ENCODE measurements at regions not wholly inside any gene's neighbourhood (a gene's known extent, or its start where the extent isn't known, plus 50 kb on each side); places are given as distances from the start of the nearest gene placed in this dataset.

DNA sequence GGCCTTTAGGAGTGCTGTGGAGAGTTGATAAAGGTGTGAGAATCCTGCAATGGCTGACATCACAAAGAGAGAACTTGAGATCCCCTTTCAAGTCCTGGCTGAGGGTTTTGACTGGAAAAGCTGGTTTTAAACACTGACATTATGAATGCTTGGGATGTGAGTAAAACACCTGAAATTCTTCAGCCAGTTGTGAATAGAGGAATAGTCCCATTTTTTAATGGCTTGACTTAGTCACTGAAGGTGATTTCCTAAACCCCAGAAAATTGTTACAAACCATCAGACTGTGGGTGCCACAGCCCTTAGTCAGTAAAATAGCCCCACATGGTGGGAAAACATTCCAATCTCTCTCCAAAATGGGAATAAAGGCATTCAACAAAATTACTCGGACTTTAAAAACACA is 107.7 kb upstream of the LMO4 start:
- DNase-seq (ENCODE audit: low read depth, low spot score): no peak

DNA sequence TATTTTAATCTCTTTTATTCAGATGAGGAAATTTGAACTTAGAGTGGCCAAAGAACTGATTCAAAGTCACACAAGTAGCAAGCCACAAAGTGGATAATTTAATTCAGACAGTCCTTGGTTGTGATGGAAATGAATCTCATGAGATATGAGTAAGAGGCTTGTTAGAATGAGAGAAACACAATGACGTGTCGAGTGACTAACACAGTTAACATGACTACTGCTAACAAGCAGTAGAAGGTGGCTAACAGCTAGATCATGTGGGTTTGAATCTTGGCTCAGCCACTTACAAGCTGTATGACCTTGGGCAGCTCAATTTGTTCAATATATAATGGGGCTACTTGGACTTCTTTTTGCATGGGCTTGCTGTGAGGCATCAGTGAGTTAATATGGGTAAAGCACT is 104.5 kb upstream of the LMO4 start:
- no peak for DNase-seq (ENCODE audit: low read depth, low spot score)

- no peak for DNase-seq (ENCODE audit: low read depth, low spot score)
Observed at GRCh38 chr1:87225171-87225570, 103.5 kb upstream of the LMO4 start.

GRCh38 chr1:87226341-87226760 is 102.3 kb upstream of the LMO4 start:
- DNase-seq (ENCODE audit: low read depth, low spot score): peak; percentile 72

GRCh38 chr1:87227651-87228050 is 101.0 kb upstream of the LMO4 start:
- no peak for DNase-seq (ENCODE audit: low read depth, low spot score)

- no peak for DNase-seq (ENCODE audit: low read depth, low spot score)
Observed at GRCh38 chr1:87230501-87230900, 98.2 kb upstream of the LMO4 start.

DNA sequence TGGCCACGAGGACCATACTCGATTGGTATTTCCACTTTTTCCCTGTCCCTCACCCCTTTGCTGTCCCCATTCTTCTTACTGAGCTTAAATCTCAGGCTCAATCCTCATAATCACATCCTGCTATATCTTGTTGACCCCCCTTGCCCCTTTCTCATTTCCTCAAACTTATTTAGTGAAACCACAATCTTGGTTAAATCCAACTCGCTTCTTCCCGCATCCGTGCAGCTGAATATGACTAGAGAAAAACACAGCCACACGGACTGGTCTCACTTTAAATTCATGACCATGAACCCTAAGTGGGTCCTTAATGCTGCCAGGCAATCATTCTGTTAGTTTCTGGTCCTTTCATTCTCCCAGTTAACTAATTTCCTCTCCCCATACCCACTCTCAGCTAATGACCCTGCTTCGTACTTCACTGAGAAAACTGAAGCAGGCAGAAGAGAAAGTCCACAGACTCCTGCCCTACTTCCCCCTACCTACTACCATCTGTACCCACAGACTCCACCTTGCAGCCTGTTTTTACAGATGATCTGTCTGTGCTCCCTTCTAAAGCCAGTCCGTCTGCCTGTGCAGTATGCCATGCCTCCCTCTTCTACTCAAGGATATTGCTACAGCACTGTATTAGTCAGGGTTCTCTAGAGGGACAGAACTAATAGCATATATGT is 96.8 kb upstream of the LMO4 start:
- DNase-seq (ENCODE audit: low read depth, low spot score): no peak

- DNase-seq (ENCODE audit: low read depth, low spot score): no peak
Observed at GRCh38 chr1:87236585-87236984, 92.1 kb upstream of the LMO4 start.

DNA sequence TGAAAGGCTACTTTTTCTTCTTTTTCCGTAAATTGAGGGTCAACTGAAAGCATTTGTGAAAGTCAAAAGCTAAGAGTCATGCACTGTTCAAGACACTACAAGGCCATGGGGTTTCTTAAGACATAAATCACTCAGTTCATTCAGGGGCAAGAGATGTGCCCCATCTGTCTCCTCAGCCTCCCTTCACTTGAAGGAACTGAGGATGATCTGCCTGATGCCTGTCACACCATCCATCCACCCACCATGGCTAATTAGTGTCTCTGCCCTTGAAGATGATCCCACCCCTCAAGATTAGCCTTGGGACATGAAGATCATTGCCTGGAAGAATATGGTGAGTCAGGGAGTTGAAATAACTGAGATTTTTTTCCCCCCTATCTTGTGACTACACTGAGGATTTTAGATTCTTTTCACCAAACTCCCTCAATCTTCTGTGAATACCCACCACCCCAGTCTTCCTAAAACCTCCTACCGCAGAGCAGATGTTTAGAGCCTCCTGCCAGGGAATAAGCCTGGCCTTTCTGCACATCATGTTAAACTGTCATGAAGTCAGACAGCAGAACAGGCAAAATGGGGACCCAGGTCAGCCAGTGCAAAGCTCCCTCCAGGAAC is 88.6 kb upstream of the LMO4 start:
- DNase-seq (ENCODE audit: low read depth, low spot score): no peak

- DNase-seq (ENCODE audit: low read depth, low spot score): no peak
Observed at GRCh38 chr1:87240661-87241285, 87.9 kb upstream of the LMO4 start.

DNA sequence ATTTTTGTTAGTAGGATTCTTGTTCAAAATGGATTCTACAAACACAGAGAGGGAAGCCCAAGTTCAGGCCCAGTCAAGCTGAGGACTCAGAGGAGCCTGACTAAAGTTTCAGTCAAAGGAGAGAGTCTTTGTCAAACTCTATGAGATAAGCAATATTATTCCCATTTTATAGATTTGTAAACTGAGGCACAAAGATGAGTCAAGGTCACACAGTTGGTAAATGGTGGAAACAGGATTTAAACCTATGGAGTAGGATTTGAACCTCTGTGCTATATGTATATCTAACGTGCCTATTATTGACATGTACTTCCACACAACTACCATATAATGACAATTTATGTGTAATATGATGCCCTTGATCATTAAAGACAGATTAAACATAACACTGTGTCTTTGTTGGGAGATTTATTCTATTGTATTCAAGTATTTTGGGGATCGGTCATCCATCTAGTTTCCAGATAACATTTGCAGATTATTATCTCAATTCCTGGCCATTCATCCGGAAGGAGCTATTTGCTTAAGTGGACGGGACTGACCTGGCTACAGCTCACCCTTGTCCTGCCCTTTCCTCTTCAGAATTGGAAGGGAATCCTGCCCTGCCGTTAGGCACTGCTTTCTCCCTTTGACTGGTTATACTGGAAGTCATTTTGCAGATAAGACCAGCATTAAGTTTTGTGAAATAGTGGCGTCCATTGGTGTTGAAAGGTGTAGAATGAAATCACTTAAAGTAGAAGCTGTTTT is 86.1 kb upstream of the LMO4 start:
- DNase-seq (ENCODE audit: low read depth, low spot score): no peak

- no peak for DNase-seq (ENCODE audit: low read depth, low spot score)
Observed at GRCh38 chr1:87243573-87243972, 85.1 kb upstream of the LMO4 start.

- DNase-seq (ENCODE audit: low read depth, low spot score): no peak
Observed at GRCh38 chr1:87246436-87246835, 82.2 kb upstream of the LMO4 start.

GRCh38 chr1:87249803-87250202 is 78.9 kb upstream of the LMO4 start:
- DNase-seq (ENCODE audit: low read depth, low spot score): no peak

DNA sequence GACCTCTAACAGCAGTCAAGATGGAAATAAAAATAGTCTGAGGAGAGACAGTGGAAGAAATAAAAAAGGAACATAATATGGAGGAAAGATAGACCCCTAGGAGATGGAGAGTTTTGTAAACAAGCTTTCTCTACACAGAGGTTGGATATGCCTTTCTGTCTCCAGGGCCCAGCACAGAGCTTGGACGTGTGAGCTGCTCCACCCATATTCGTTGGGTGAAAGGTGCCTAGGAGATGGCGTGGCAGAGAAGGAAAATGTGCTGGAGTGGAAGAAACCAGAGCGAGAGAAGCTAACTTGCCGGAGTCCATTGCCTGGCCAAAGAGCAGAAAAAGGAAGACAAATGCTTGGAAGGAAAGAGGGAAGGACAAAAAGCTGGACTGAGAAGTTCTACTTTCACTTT is 78.3 kb upstream of the LMO4 start:
- no peak for DNase-seq (ENCODE audit: low read depth, low spot score)

DNA sequence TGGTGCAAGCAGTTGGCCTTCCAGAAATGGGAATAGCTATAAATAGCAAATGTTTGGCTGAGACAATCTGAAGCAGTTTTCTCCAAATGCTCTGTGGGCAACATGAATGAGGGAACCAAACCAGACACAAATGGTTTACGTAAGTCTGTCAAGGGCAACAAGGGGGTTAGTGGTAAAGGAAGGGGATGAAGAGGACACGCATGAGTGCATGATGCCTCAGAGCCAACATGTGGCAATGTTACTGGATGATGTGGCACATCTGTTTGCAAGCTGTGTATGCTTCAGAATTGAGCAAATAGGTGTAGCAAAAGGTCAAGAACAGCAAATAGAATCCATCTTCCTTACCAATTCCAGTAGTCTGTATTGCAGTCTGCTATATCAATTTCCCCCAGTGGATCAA is 76.3 kb upstream of the LMO4 start:
- no peak for DNase-seq (ENCODE audit: low read depth, low spot score)

DNA sequence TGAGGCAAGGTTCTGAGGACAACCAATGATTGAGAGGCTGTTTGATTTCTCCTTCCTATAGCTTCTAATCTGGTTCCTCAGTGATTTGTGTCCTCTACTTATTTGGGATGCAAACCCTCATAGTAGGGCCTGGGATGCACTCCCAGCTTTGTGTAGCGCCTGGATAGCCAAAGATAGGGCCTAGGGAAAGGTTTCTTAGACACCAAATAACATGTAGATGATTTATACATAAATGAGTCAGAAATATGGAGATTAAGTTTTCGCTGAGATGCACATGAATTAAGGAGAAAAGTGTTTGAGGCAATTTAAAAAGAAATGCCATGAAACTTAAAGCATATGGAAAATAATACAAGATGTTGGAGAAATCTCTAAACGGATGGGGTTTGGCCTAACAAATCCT is 66.0 kb upstream of the LMO4 start:
- no peak for DNase-seq (ENCODE audit: low read depth, low spot score)

- DNase-seq (ENCODE audit: low read depth, low spot score): no peak
Observed at GRCh38 chr1:87263281-87263680, 65.4 kb upstream of the LMO4 start.

DNA sequence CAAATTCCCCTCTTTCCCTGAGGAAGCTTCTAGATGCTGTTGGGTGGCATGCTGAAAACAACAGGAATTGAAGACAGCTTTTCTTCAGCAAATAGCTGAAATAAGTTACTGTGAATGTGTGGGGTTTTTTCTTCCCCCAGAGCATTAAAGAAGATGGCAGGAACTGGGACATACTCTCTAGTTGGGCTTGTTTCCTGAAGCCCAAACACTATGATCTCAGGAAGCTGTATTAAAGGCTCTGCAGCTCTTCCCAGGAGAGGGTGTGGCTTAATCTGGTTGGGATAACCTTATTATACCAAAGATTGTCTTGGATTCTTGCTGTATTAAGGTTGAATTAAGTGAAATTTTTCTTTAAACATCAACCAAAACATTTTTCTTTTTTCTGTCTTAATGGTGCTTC is 64.9 kb upstream of the LMO4 start:
- DNase-seq (ENCODE audit: low read depth, low spot score): no peak

GRCh38 chr1:87264976-87265375 is 63.7 kb upstream of the LMO4 start:
- no peak for DNase-seq (ENCODE audit: low read depth, low spot score)

DNA sequence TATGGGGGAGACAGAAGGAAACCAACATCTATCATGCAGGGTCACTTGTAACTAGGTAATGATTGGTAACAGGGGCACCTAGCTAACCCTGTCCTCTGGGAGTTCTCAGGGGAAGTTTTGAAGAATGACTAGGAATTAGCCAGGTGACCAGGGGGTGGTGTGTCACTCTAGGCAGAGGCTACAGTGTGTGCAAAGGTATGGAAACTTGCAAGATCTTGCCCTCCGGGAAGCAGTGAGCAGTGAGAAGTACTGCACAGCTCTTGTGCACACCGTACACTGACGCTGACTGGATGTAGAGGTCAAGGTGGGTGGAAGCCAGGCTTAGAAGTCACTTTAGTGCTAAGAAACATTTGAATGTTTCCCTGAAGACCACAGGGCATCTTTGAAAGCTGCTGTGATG is 62.9 kb upstream of the LMO4 start:
- DNase-seq (ENCODE audit: low read depth, low spot score): no peak

DNA sequence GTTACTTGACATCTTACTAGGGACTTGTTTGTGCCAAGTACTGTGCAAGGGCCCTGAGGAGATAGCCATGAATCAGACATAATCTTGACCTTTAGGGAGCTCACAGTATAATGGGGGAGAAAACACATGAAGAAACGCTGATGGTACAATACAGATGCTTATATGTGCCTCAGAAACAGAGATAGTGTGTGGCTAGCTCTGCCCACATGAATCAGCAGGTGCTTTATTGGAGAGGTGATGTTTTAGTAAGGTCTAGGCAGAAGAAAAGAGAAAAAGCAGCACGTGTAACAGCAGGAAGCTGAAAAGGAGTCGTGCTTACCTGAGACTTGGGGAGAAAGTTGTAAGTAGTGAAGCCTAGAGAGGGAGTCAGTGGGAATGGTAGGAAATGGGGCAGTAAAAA is 60.6 kb upstream of the LMO4 start:
- no peak for DNase-seq (ENCODE audit: low read depth, low spot score)

GRCh38 chr1:87269921-87270320 is 58.8 kb upstream of the LMO4 start:
- DNase-seq (ENCODE audit: low read depth, low spot score): no peak

Data from iPS DF 19.7 (cell line).